ENCODE measurements at regions not wholly inside any gene's neighbourhood (a gene's known extent, or its start where the extent isn't known, plus 50 kb on each side); places are given as distances from the start of the nearest gene placed in this dataset.

DNA sequence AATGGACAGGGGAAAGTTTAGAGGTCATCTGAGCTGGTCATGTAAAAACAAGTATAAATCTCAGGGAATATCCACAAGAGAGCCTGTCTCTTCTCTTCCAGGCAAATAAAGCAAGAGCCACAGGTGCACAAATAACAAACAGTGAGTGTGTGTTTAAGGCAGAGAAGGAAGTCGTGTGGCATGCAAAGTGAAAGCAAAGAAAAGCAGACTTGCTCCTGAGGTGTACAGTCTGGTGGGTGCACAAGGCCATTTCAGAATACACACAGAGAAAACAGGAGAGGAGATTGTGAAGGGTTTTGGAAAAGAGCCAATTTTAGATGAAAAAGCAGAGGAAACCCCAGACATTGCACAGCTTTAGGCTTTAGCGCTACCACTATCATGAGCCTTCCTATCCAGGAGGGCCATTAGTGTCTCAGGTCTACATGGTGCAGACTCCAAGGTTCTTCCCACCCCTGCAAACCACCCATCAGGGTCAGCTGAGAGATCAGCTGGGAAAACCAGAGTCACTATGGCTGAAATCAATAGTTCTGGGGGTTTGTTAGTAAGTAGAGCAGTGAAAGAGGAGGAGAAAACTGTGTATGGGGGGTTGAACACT is 355.8 kb downstream of the KLHL4 start:
- no peak for TF ChIP-seq POLR2A (IDR thresholded peaks at IDR 0.05)
- TF ChIP-seq, protein P1, sequence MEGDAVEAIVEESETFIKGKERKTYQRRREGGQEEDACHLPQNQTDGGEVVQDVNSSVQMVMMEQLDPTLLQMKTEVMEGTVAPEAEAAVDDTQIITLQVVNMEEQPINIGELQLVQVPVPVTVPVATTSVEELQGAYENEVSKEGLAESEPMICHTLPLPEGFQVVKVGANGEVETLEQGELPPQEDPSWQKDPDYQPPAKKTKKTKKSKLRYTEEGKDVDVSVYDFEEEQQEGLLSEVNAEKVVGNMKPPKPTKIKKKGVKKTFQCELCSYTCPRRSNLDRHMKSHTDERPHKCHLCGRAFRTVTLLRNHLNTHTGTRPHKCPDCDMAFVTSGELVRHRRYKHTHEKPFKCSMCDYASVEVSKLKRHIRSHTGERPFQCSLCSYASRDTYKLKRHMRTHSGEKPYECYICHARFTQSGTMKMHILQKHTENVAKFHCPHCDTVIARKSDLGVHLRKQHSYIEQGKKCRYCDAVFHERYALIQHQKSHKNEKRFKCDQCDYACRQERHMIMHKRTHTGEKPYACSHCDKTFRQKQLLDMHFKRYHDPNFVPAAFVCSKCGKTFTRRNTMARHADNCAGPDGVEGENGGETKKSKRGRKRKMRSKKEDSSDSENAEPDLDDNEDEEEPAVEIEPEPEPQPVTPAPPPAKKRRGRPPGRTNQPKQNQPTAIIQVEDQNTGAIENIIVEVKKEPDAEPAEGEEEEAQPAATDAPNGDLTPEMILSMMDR (IDR thresholded peaks at IDR 0.05) = no peak

All from lower leg skin (tissue), 3 donors.